RWPE1 (cell line): ENCODE measurements at regions not wholly inside any gene's neighbourhood (a gene's known extent, or its start where the extent isn't known, plus 50 kb on each side); places are given as distances from the start of the nearest gene placed in this dataset.

Experiments
- CTCF ChIA-PET: fragments of 350-600 bp; sonication (Branson Sonifier 250); formaldehyde crosslinking; extraction: SDS; loops from one replicate; lab custom pipeline; 2021; lab: Yijun Ruan, JAX
- POLR2A ChIA-PET: fragments of 400-600 bp; formaldehyde crosslinking; extraction: SDS; loops from one replicate; lab custom pipeline; 2020; ENCODE audit warnings: antibody characterized with exemption; ENCODE audit not compliant: low non-redundant PET; lab: Yijun Ruan, JAX
- DNase-seq: peaks from one replicate; pipeline ENCODE4 v3.0.0; 2012; ENCODE audit warnings: low spot score
- H3K27ac ChIP-seq: fragments of 450-650 bp; 2 replicates; pipeline ENCODE4 v1.5.1; 2017
- CTCF ChIP-seq: fragments of 450-650 bp; conservative IDR thresholded peaks from 2 replicates; pipeline ENCODE4 v1.5.1; 2017; ENCODE audit warnings: low read depth, mild to moderate bottlenecking

DNA sequence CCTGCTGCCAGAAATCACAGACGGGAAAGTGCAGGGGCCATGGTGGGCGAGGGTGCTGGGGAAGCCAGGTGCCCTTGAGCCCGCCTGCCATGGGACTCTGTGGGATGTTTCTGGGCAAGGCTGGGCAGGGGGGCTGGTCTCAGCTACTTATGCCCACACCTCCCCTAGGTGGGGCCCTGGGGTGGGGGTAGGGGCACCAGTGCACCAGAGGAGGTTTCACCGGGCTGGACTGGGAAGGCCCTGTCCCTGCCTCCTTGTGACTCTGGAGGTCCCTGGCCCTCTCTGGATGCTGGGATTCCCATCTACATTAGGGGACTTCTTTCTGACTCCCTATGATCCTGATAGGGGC is 75.2 kb upstream of the WNT11 start:
- ChIA-PET CTCF (no interaction called here), POLR2A (no interaction called here)
- no peak overlapping the region for H3K27ac ChIP-seq
- TF ChIP-seq CTCF = no peak
- no peak for DNase-seq

DNA sequence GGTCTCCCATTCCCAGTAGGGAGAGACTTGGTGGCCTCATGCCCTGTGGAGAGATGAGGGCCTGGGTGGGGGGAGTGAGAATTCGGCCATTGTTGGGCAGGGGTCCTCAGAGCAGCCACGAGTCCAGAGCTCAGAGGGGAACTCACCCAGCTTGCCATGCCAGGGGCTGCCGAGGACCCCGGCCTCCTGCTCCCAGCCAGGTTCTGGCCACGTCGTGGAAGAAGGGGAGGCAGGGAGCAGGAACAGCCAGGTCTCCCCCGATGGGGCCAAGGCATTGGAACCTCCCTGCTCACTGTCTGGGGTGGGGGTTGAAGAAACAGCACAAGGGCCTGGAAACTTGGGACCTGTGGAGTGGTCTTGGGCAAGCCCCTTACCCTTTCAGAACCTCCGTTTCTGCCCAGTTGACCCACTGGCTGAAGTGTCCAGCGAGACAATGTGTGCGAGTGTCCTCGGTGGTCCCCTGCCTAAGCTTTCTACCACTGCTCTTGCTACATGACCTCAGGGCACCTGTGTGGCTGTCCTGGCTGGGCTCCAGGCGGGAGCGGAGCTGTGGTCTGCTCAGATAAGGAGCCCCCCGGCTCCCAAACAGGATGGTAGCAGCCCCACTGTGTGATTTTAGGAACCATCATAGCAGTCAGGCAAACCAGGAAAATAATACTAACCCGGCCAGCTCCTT is 74.7 kb upstream of the WNT11 start:
- TF ChIP-seq CTCF = no peak
- no peak overlapping the region for H3K27ac ChIP-seq
- no peak for DNase-seq
- POLR2A ChIA-PET = no interaction called here
- CTCF ChIA-PET = interaction anchor here (0.6 to 1.7 kb wide), 2 partner anchors 13 to 1101 kb away, joined by 3 to 6 read pairs; no protein-coding TSS in a partner anchor

GRCh38 chr11:76280151-76280881 is 74.0 kb upstream of the WNT11 start:
- POLR2A ChIA-PET = no interaction called here
- DNase-seq = no peak
- CTCF ChIA-PET = interaction anchor here (0.6 to 1.7 kb wide), 2 partner anchors 14 to 1101 kb away, joined by 3 to 6 read pairs; no protein-coding TSS in a partner anchor
- no peak for TF ChIP-seq CTCF
- no peak overlapping the region for H3K27ac ChIP-seq

DNA sequence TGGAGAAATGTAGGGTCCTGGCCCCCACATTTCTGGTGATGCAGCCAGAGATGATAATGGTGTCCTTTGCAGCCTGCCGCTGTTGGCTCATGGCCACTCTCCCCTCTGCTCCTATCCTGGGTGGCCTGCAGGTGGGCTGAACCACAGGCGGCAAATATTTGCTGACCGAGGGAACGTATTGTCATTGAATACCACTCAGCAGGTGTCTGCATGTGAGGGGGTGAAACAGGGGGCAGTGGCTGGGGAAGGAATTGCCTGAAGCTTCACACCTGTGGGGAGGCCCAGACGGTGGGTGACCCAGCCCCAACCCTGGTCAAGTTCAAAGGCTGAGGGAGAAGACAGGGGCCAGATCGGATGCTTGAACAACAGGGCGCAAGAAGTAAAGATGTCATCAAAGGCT is 73.3 kb upstream of the WNT11 start:
- H3K27ac ChIP-seq = no peak overlapping the region
- ChIA-PET CTCF (interaction anchor here (0.7 to 1.7 kb wide), 2 partner anchors 14 to 515 kb away, joined by 3 to 6 read pairs; no protein-coding TSS in a partner anchor), POLR2A (no interaction called here)
- TF ChIP-seq CTCF = no peak
- no peak for DNase-seq

DNA sequence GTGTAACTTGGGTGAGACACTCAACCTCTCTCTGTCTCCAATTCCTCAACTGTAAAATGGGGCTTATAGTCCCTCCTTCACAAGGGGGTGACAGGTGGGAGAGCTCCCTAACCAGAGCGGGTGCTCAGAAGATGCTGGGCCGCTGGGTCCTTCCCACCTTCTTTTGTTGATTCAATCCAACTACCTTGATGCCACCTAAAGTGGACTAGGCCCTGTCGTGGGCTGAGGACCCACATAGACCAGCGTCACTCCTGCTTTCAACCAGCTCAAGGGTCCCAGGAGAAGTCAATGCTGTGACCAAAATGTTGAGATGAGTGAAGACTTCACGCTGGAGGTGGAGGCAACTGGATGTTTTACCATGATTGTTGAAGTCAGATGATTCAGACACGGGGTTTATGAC is 72.7 kb upstream of the WNT11 start:
- no peak for TF ChIP-seq CTCF
- H3K27ac ChIP-seq = no peak overlapping the region
- ChIA-PET CTCF (interaction anchor here (0.7 kb wide), 1 partner anchor 514 kb away, joined by 3 read pairs; no protein-coding TSS in a partner anchor), POLR2A (no interaction called here)
- DNase-seq = no peak

- TF ChIP-seq CTCF = no peak
- no peak for DNase-seq
- POLR2A ChIA-PET = no interaction called here
- no peak overlapping the region for H3K27ac ChIP-seq
- CTCF ChIA-PET = no interaction called here
These were observed 72.2 kb upstream of the WNT11 start for GRCh38 chr11:76278526-76278925.
